PC-3 (cell line): ENCODE measurements at regions not wholly inside any gene's neighbourhood (a gene's known extent, or its start where the extent isn't known, plus 50 kb on each side); places are given as distances from the start of the nearest gene placed in this dataset.

ENCODE experiments used
- CTCF ChIP-seq: fragments of 300-600 bp; sonication (generic); conservative IDR thresholded peaks from 2 replicates; pipeline ENCODE4 v1.5.1; 2017; ENCODE audit warnings: antibody characterized with exemption, low read depth, mild to moderate bottlenecking, low read length
- EZH2 ChIP-seq: fragments of 300-600 bp; sonication (generic); IDR thresholded peaks from one replicate; pipeline ENCODE4 v1.6.1; 2017; ENCODE audit warnings: antibody characterized with exemption, mild to moderate bottlenecking, low read length; ENCODE audit not compliant: unreplicated experiment
- EZH2phosphoT487 ChIP-seq: fragments of 300-600 bp; sonication (generic); IDR thresholded peaks from 2 replicates; pipeline ENCODE4 v1.6.1; 2018; ENCODE audit warnings: mild to moderate bottlenecking, antibody characterized with exemption, low read length, borderline replicate concordance

GRCh38 chr9:118316831-118317343 is 612.7 kb downstream of the TLR4 start:
- no peak for TF ChIP-seq CTCF
- TF ChIP-seq EZH2, result no peak
- TF ChIP-seq EZH2phosphoT487, result no peak
